WI38 (cell line): ENCODE measurements at regions not wholly inside any gene's neighbourhood (a gene's known extent, or its start where the extent isn't known, plus 50 kb on each side); places are given as distances from the start of the nearest gene placed in this dataset.

Source experiments
- H3K4me3 ChIP-seq: 2 replicates; pipeline ENCODE4 v1.5.1; 2011; ENCODE audit warnings: low read depth, mild to moderate bottlenecking, control low read depth, low read length
- TF ChIP-seq, protein P1 (sequence below): IDR thresholded peaks from 2 replicates; pipeline ENCODE4 v1.5.1; 2012; ENCODE audit warnings: low read depth, mild to moderate bottlenecking, control low read depth, low read length

DNA sequence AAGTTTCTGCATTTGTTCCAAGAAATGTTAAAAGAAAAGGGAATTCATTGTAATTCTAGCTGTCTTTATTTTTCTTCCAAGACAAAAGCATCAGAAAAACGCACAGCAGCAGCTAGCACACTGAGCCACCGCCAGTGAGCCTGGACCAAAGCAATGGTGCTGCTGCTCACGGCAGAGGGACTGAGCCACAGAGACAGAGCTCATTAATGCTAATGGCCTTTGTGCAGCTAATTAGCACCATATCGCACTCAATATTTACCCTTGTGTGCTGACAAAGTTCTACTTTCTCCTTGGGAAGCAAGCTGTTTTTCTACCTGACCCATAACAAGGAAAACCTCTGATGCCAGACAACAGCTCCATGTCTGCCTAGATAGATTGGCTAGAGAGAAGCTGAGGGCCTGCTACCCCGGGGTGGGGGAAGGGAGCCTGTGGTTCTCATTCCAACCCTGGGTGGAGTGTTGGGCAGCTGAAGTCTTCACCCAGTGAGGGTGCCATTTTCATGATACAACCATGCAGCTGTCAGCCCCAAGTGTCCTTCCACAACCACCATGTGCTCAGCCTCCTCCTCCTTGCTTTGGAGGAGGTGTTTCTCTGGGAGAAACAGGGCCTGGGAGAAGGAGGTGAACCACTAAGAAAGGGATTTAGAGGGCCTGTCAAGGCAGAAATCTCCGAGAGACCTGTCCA, 131.1 kb upstream of the NCAM1 start:
- TF ChIP-seq, protein P1, sequence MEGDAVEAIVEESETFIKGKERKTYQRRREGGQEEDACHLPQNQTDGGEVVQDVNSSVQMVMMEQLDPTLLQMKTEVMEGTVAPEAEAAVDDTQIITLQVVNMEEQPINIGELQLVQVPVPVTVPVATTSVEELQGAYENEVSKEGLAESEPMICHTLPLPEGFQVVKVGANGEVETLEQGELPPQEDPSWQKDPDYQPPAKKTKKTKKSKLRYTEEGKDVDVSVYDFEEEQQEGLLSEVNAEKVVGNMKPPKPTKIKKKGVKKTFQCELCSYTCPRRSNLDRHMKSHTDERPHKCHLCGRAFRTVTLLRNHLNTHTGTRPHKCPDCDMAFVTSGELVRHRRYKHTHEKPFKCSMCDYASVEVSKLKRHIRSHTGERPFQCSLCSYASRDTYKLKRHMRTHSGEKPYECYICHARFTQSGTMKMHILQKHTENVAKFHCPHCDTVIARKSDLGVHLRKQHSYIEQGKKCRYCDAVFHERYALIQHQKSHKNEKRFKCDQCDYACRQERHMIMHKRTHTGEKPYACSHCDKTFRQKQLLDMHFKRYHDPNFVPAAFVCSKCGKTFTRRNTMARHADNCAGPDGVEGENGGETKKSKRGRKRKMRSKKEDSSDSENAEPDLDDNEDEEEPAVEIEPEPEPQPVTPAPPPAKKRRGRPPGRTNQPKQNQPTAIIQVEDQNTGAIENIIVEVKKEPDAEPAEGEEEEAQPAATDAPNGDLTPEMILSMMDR = no peak

GRCh38 chr11:112831041-112831440, 130.2 kb upstream of the NCAM1 start:
- TF ChIP-seq, protein P1 = no peak
- H3K4me3 ChIP-seq = no peak overlapping the region

More for the DNA sequence above, 131.1 kb upstream of the NCAM1 start:
- H3K4me3 ChIP-seq = no peak overlapping the region

GRCh38 chr11:112831969-112832766, 129.1 kb upstream of the NCAM1 start:
- TF ChIP-seq, protein P1 = no peak

GRCh38 chr11:112834277-112834755, 126.9 kb upstream of the NCAM1 start:
- TF ChIP-seq, protein P1 = no peak
- no peak overlapping the region for H3K4me3 ChIP-seq

More at GRCh38 chr11:112831969-112832766, 129.1 kb upstream of the NCAM1 start:
- H3K4me3 ChIP-seq = no peak overlapping the region

- TF ChIP-seq, protein P1 = no peak
- H3K4me3 ChIP-seq = no peak overlapping the region
Observed at GRCh38 chr11:112835591-112836255, 125.5 kb upstream of the NCAM1 start.

- TF ChIP-seq, protein P1 = no peak
- no peak overlapping the region for H3K4me3 ChIP-seq
Observed at GRCh38 chr11:112836256-112836602, 125.0 kb upstream of the NCAM1 start.
